ENCODE measurements at regions not wholly inside any gene's neighbourhood (a gene's known extent, or its start where the extent isn't known, plus 50 kb on each side); places are given as distances from the start of the nearest gene placed in this dataset.
"Not testable (repeated sequence)": the region's sequence is repeated elsewhere in the genome, so short reads cannot be mapped to it uniquely, and the experiment has no call there.

GRCh38 chr12:125341422-125341821, 276.2 kb downstream of the AACS start:
- H3K4me3 ChIP-seq (ENCODE audit: low read length), result no peak overlapping the region
- H3K9me3 ChIP-seq (ENCODE audit: low read length), result no peaks in the 10 kb centered on the region
- peaks cover 2% of the 10 kb centered on the region for H3K27me3 ChIP-seq (ENCODE audit: insufficient read depth, low read length)
- no peak overlapping the region for H2AFZ ChIP-seq (ENCODE audit: low read depth, low read length)
- H3K4me1 ChIP-seq (ENCODE audit: insufficient read depth, low read length), result no peaks in the 10 kb centered on the region
- H3K36me3 ChIP-seq (ENCODE audit: insufficient read depth, low read length), result no peaks in the 10 kb centered on the region

GRCh38 chr12:125343649-125344048, 278.4 kb downstream of the AACS start:
- Histone ChIP-seq H3K9me3 (ENCODE audit: low read length) (no peaks in the 10 kb centered on the region), H3K4me1 (ENCODE audit: insufficient read depth, low read length) (no peaks in the 10 kb centered on the region), H2AFZ (ENCODE audit: low read depth, low read length) (no peak overlapping the region), H3K36me3 (ENCODE audit: insufficient read depth, low read length) (no peaks in the 10 kb centered on the region), H3K4me3 (ENCODE audit: low read length) (no peak overlapping the region), H3K27me3 (ENCODE audit: insufficient read depth, low read length) (peaks cover 4% of the 10 kb centered on the region)

- Histone ChIP-seq H3K9me3 (ENCODE audit: low read length) (no peaks in the 10 kb centered on the region), H3K27me3 (ENCODE audit: insufficient read depth, low read length) (peaks cover 4% of the 10 kb centered on the region), H3K36me3 (ENCODE audit: insufficient read depth, low read length) (no peaks in the 10 kb centered on the region), H3K4me3 (ENCODE audit: low read length) (no peak overlapping the region), H2AFZ (ENCODE audit: low read depth, low read length) (no peak overlapping the region), H3K4me1 (ENCODE audit: insufficient read depth, low read length) (no peaks in the 10 kb centered on the region)
Measured at GRCh38 chr12:125346362-125346761, 281.1 kb downstream of the AACS start.

DNA sequence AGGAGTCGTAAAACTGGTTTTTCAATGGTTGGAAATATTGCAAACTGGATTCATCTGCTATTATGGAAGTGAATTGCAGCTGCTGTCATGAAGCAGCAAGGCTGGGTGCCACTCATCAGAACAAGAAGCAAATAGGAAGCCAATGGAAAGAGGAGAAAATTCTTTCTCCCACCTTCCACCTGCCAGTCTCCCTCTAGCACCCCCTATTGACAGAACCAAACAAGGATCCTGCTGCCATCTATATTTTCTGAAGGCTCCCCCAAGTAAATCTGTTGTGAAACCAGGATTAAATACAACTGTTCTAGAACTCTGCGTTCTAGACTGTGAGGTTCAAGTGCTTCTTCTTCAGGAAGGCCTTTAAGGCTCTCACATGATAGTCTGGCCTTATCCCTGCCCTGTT, 286.6 kb downstream of the AACS start:
- H3K4me1 ChIP-seq (ENCODE audit: insufficient read depth, low read length), result no peaks in the 10 kb centered on the region
- H3K9me3 ChIP-seq (ENCODE audit: low read length), result no peaks in the 10 kb centered on the region
- peaks cover 2% of the 10 kb centered on the region for H3K27me3 ChIP-seq (ENCODE audit: insufficient read depth, low read length)
- H3K4me3 ChIP-seq (ENCODE audit: low read length), result no peak overlapping the region
- H2AFZ ChIP-seq (ENCODE audit: low read depth, low read length), result no peak overlapping the region
- H3K36me3 ChIP-seq (ENCODE audit: insufficient read depth, low read length), result no peaks in the 10 kb centered on the region

DNA sequence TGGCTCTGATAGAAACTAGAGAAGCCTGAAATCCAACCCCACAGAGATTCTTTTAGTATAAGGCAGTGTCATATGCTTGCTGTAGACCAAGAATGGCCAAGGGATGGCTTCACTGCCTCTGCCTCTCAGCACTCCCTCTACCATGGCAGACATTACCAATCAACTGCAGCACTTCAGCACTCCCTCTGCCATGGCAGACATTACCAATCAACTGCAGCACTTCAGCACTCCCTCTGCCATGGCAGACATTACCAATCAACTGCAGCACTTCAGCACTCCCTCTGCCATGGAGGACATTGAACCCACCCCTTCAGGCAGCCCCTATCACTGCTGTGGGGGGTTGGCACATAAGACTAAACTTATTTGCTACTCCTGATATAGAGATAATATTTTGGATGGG, 287.8 kb downstream of the AACS start:
- H3K4me3 ChIP-seq (ENCODE audit: low read length); H2AFZ ChIP-seq (ENCODE audit: low read depth, low read length); H3K9me3 ChIP-seq (ENCODE audit: low read length); H3K36me3 ChIP-seq (ENCODE audit: insufficient read depth, low read length); H3K27me3 ChIP-seq (ENCODE audit: insufficient read depth, low read length); H3K4me1 ChIP-seq (ENCODE audit: insufficient read depth, low read length): not testable (repeated sequence)

DNA sequence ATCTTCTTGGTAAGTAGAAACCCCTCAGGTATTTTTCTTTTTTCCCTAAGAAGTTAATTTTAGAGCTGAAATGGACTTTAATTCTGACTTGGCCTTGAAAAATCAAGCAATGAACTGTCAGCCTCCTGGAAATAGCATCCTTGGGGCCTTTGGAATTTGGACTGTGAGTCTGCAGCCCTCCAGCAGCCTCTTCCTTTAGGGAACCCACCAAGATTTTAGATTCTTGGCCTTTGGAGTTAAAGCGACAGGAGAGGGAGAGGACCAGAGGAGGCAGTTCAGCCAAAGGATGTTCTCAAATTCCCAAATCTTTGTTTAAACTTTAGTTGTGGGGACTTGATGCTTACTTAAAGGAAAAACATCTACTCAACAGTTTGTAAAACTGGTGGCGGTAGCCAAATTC, 288.6 kb downstream of the AACS start:
- no peaks in the 10 kb centered on the region for H3K27me3 ChIP-seq (ENCODE audit: insufficient read depth, low read length)
- no peaks in the 10 kb centered on the region for H3K9me3 ChIP-seq (ENCODE audit: low read length)
- H3K4me3 ChIP-seq (ENCODE audit: low read length), result no peak overlapping the region
- H3K36me3 ChIP-seq (ENCODE audit: insufficient read depth, low read length), result no peaks in the 10 kb centered on the region
- no peaks in the 10 kb centered on the region for H3K4me1 ChIP-seq (ENCODE audit: insufficient read depth, low read length)
- H2AFZ ChIP-seq (ENCODE audit: low read depth, low read length), result no peak overlapping the region

GRCh38 chr12:125355614-125356013, 290.4 kb downstream of the AACS start:
- Histone ChIP-seq H3K36me3 (ENCODE audit: insufficient read depth, low read length) (no peaks in the 10 kb centered on the region), H3K9me3 (ENCODE audit: low read length) (no peaks in the 10 kb centered on the region), H3K4me1 (ENCODE audit: insufficient read depth, low read length) (no peaks in the 10 kb centered on the region), H2AFZ (ENCODE audit: low read depth, low read length) (no peak overlapping the region), H3K4me3 (ENCODE audit: low read length) (no peak overlapping the region), H3K27me3 (ENCODE audit: insufficient read depth, low read length) (no peaks in the 10 kb centered on the region)

DNA sequence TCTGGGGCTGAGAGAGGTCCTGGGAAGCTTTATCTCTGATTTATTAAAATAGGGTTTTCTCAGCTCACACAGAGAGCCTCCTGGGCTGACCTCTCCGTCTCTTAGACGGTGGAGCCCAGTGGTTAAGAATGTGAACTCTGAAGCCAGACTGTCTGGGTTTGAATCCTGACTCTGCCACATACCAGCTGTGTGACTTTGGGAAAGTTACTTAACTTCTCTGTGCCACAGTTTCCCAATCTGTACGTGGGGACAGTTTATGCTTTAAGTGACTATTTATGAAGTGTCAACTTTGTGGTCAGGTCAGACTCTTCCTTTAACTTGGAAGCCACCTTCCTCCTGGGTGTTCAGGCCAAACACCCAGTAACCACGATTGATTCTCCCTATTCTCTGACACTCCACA, 290.9 kb downstream of the AACS start:
- Histone ChIP-seq H3K27me3 (ENCODE audit: insufficient read depth, low read length) (no peaks in the 10 kb centered on the region), H2AFZ (ENCODE audit: low read depth, low read length) (no peak overlapping the region), H3K4me1 (ENCODE audit: insufficient read depth, low read length) (no peaks in the 10 kb centered on the region), H3K4me3 (ENCODE audit: low read length) (no peak overlapping the region), H3K36me3 (ENCODE audit: insufficient read depth, low read length) (no peaks in the 10 kb centered on the region), H3K9me3 (ENCODE audit: low read length) (no peaks in the 10 kb centered on the region)

DNA sequence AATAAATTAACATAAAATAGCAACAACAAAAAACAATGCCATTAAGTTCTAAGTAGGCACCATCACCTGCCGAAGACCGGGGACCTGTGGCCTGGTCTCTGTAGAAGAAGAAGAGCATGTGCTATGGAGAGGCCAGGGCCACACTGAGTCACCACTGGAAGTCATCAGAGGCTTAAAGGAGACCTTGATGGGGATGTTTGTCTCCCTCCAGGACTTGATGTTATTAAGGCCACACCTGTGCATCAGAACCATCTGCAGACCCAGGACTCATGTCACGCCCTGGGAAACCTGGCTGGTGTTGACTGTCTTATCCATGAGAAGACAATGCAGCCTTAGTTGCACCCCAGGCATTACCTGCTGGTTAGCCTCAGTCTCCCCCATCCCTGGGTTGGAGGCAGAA, 292.3 kb downstream of the AACS start:
- H3K27me3 ChIP-seq (ENCODE audit: insufficient read depth, low read length), result no peaks in the 10 kb centered on the region
- H2AFZ ChIP-seq (ENCODE audit: low read depth, low read length), result no peak overlapping the region
- no peak overlapping the region for H3K4me3 ChIP-seq (ENCODE audit: low read length)
- no peaks in the 10 kb centered on the region for H3K9me3 ChIP-seq (ENCODE audit: low read length)
- H3K4me1 ChIP-seq (ENCODE audit: insufficient read depth, low read length), result no peaks in the 10 kb centered on the region
- H3K36me3 ChIP-seq (ENCODE audit: insufficient read depth, low read length), result no peaks in the 10 kb centered on the region

DNA sequence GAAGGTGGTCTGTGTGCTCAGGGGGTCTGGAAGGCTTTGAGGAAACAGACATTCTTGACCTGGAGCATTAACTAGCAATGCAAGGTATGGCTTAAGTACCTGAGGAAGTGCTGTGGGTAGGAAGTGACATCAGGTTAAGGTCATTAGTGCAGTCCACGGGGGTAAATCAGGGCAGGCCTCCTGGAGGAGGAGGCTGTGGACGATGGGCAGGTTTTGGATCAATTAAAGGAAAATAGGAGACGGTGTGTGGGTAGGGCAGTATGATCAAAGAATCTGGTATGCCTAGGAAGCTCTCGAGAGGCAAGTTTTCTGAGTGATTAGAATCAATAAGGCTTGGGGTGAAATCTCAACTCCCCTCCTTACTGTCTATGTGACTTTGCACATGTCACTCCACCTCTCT, 295.3 kb downstream of the AACS start:
- Histone ChIP-seq H3K4me3 (ENCODE audit: low read length) (no peak overlapping the region), H3K4me1 (ENCODE audit: insufficient read depth, low read length) (no peaks in the 10 kb centered on the region), H2AFZ (ENCODE audit: low read depth, low read length) (no peak overlapping the region), H3K27me3 (ENCODE audit: insufficient read depth, low read length) (no peaks in the 10 kb centered on the region), H3K36me3 (ENCODE audit: insufficient read depth, low read length) (no peaks in the 10 kb centered on the region), H3K9me3 (ENCODE audit: low read length) (no peaks in the 10 kb centered on the region)

- no peaks in the 10 kb centered on the region for H3K36me3 ChIP-seq (ENCODE audit: insufficient read depth, low read length)
- no peaks in the 10 kb centered on the region for H3K4me1 ChIP-seq (ENCODE audit: insufficient read depth, low read length)
- H3K27me3 ChIP-seq (ENCODE audit: insufficient read depth, low read length), result peaks cover 8% of the 10 kb centered on the region
- no peak overlapping the region for H2AFZ ChIP-seq (ENCODE audit: low read depth, low read length)
- H3K4me3 ChIP-seq (ENCODE audit: low read length), result no peak overlapping the region
- no peaks in the 10 kb centered on the region for H3K9me3 ChIP-seq (ENCODE audit: low read length)
Measured at GRCh38 chr12:125371033-125371432, 305.8 kb downstream of the AACS start.

- Histone ChIP-seq H3K36me3 (ENCODE audit: insufficient read depth, low read length) (no peaks in the 10 kb centered on the region), H3K4me1 (ENCODE audit: insufficient read depth, low read length) (no peaks in the 10 kb centered on the region), H3K27me3 (ENCODE audit: insufficient read depth, low read length) (peaks cover 8% of the 10 kb centered on the region), H2AFZ (ENCODE audit: low read depth, low read length) (no peak overlapping the region), H3K4me3 (ENCODE audit: low read length) (no peak overlapping the region), H3K9me3 (ENCODE audit: low read length) (no peaks in the 10 kb centered on the region)
Measured at GRCh38 chr12:125372085-125372484, 306.9 kb downstream of the AACS start.

DNA sequence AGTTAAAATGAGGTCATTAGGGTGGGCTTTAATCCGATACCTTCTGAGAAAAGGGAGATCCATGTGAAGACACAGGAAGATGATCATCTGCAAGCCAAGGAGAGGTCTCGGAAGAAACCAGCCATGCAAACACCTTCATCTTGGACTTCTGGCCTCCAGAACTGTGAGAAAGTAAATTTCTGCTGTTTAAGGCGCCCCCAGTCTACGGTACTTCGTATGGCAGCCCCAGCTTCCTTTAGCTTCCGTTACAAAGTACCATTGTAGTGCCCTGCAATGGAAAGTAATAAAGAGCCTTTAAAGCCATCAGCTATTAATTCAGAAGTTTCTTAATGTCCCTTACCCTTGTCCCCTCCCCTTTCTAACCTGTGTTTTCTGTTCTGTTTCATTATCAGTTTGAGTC, 308.1 kb downstream of the AACS start:
- Histone ChIP-seq H3K4me3 (ENCODE audit: low read length) (no peak overlapping the region), H3K4me1 (ENCODE audit: insufficient read depth, low read length) (no peaks in the 10 kb centered on the region), H2AFZ (ENCODE audit: low read depth, low read length) (no peak overlapping the region), H3K36me3 (ENCODE audit: insufficient read depth, low read length) (no peaks in the 10 kb centered on the region), H3K9me3 (ENCODE audit: low read length) (no peaks in the 10 kb centered on the region), H3K27me3 (ENCODE audit: insufficient read depth, low read length) (peaks cover 8% of the 10 kb centered on the region)

GRCh38 chr12:125376422-125376821, 311.2 kb downstream of the AACS start:
- Histone ChIP-seq H3K4me1 (ENCODE audit: insufficient read depth, low read length) (no peaks in the 10 kb centered on the region), H3K36me3 (ENCODE audit: insufficient read depth, low read length) (no peaks in the 10 kb centered on the region), H3K9me3 (ENCODE audit: low read length) (no peaks in the 10 kb centered on the region), H2AFZ (ENCODE audit: low read depth, low read length) (no peak overlapping the region), H3K27me3 (ENCODE audit: insufficient read depth, low read length) (peaks cover 8% of the 10 kb centered on the region), H3K4me3 (ENCODE audit: low read length) (no peak overlapping the region)
